Hepatocyte (in vitro differentiated cells): ENCODE measurements at regions not wholly inside any gene's neighbourhood (a gene's known extent, or its start where the extent isn't known, plus 50 kb on each side); places are given as distances from the start of the nearest gene placed in this dataset.
"Not testable (repeated sequence)": the region's sequence is repeated elsewhere in the genome, so short reads cannot be mapped to it uniquely, and the experiment has no call there.

Experiments
- DNase-seq: peaks from one replicate; pipeline ENCODE4 v3.0.0-alpha.2; 2016; ENCODE audit warnings: low spot score
- H2AFZ ChIP-seq: fragments of 200-600 bp; sonication (generic); 2 replicates; pipeline ENCODE4 v1.6.0; 2016; ENCODE audit warnings: antibody characterized with exemption, mild to moderate bottlenecking
- H3K27ac ChIP-seq: fragments of 200-600 bp; sonication (generic); 2 replicates; pipeline ENCODE4 v1.5.1; 2016; ENCODE audit warnings: mild to moderate bottlenecking
- H3K27me3 ChIP-seq: fragments of 200-600 bp; sonication (generic); 2 replicates; pipeline ENCODE4 v1.6.1; 2016
- H3K36me3 ChIP-seq: fragments of 200-600 bp; sonication (generic); replicated peaks from 2 replicates; pipeline ENCODE4 v1.5.1; 2016; ENCODE audit warnings: low read depth; ENCODE audit not compliant: insufficient read depth
- H3K4me1 ChIP-seq: fragments of 200-600 bp; sonication (generic); 2 replicates; pipeline ENCODE4 v1.5.1; 2016; ENCODE audit warnings: mild to moderate bottlenecking, moderate library complexity; ENCODE audit not compliant: insufficient read depth
- H3K4me2 ChIP-seq: fragments of 200-600 bp; sonication (generic); 2 replicates; pipeline ENCODE4 v1.6.0; 2016
- H3K4me3 ChIP-seq: fragments of 200-600 bp; sonication (generic); 2 replicates; pipeline ENCODE4 v1.5.1; 2016; ENCODE audit warnings: mild to moderate bottlenecking
- H3K79me2 ChIP-seq: fragments of 200-600 bp; sonication (generic); 2 replicates; pipeline ENCODE4 v1.6.0; 2017; ENCODE audit warnings: mild to moderate bottlenecking
- H3K9me2 ChIP-seq: fragments of 200-600 bp; sonication (generic); replicated peaks from 2 replicates; pipeline ENCODE4 v1.6.0; 2017; ENCODE audit warnings: mild to moderate bottlenecking; ENCODE audit not compliant: insufficient read depth
- H3K9me3 ChIP-seq: fragments of 200-600 bp; sonication (generic); 2 replicates; pipeline ENCODE4 v1.5.1; 2016; ENCODE audit warnings: low read depth, mild to moderate bottlenecking
- H4K20me1 ChIP-seq: fragments of 200-600 bp; sonication (generic); 2 replicates; pipeline ENCODE4 v1.6.0; 2016; ENCODE audit warnings: mild to moderate bottlenecking; ENCODE audit not compliant: insufficient read depth, poor library complexity, severe bottlenecking
- EZH2 ChIP-seq: fragments of 200-600 bp; sonication (generic); IDR thresholded peaks from 2 replicates; pipeline ENCODE4 v1.6.1; 2016; ENCODE audit warnings: antibody characterized with exemption, mild to moderate bottlenecking, borderline replicate concordance
- EZH2phosphoT487 ChIP-seq: fragments of 200-600 bp; sonication (generic); IDR thresholded peaks from one replicate; pipeline ENCODE4 v1.6.1; 2018; ENCODE audit warnings: antibody characterized with exemption, mild to moderate bottlenecking, low read depth, moderate library complexity; ENCODE audit not compliant: unreplicated experiment, severe bottlenecking
- WGBS: methylation state at CpG from one replicate; pipeline ENCODE4 v1.1.6; 2016; ENCODE audit warnings: low lambda C conversion rate; ENCODE audit errors: missing lambda C conversion rate; 5-methylcytosine and 5-hydroxymethylcytosine counted together
- TF ChIP-seq, protein P1 (sequence below): fragments of 200-600 bp; sonication (generic); IDR thresholded peaks from 2 replicates; pipeline ENCODE4 v1.5.1; 2016; ENCODE audit warnings: antibody characterized with exemption, mild to moderate bottlenecking; ENCODE audit not compliant: poor library complexity

DNA sequence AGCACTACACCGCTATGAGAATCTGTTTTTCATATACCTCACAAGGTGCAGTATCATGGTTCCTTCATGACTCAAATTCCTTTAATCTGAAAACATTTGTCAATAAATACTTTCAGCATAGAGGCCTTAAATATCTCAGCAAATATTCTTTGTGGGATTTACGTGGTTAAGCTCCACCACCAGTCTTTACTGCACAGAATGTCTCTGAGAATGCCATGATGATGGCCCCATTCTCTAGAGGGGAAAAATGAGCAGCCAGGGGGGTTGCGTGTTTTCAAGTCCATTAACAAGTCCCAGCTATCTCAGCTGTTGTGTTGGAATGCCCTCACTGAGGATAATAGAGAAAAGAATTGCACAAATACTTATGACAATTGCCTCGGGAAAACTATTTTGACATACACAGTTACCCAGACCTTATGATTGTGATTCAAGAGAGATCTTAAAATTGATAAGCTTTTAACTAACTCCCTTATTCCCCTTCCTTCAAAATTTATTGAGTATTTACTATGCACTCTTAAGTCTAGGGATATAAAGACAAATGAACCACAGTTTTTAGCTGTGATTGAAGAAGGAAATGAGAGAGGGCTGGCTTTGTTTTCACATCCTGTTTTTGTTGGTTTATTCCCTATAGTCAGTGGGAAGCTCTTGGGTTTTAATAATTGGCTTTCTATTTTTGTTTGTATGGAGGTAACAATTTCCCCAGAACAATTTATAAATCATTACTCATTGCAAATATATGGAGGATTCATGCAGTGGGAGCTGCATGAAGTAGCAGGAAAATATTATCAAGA, 176.5 kb upstream of the VWC2 start:
- Histone ChIP-seq H4K20me1 (no peaks in the 10 kb centered on the region), H3K36me3 (no peaks in the 10 kb centered on the region), H3K4me1 (no peaks in the 10 kb centered on the region), H3K79me2 (no peaks in the 10 kb centered on the region), H3K9me2 (no peaks in the 10 kb centered on the region), H3K4me2 (no peak overlapping the region), H3K4me3 (no peak overlapping the region), H2AFZ (no peak overlapping the region), H3K27ac (no peak overlapping the region), H3K27me3 (no peaks in the 10 kb centered on the region), H3K9me3 (no peaks in the 10 kb centered on the region)
- DNase-seq: no peak
- TF ChIP-seq EZH2: no peak
- TF ChIP-seq, protein P1, sequence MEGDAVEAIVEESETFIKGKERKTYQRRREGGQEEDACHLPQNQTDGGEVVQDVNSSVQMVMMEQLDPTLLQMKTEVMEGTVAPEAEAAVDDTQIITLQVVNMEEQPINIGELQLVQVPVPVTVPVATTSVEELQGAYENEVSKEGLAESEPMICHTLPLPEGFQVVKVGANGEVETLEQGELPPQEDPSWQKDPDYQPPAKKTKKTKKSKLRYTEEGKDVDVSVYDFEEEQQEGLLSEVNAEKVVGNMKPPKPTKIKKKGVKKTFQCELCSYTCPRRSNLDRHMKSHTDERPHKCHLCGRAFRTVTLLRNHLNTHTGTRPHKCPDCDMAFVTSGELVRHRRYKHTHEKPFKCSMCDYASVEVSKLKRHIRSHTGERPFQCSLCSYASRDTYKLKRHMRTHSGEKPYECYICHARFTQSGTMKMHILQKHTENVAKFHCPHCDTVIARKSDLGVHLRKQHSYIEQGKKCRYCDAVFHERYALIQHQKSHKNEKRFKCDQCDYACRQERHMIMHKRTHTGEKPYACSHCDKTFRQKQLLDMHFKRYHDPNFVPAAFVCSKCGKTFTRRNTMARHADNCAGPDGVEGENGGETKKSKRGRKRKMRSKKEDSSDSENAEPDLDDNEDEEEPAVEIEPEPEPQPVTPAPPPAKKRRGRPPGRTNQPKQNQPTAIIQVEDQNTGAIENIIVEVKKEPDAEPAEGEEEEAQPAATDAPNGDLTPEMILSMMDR: no peak
- no peak for TF ChIP-seq EZH2phosphoT487
- WGBS: 79% methylated on average over 4 of the region's 4 CpGs

DNA sequence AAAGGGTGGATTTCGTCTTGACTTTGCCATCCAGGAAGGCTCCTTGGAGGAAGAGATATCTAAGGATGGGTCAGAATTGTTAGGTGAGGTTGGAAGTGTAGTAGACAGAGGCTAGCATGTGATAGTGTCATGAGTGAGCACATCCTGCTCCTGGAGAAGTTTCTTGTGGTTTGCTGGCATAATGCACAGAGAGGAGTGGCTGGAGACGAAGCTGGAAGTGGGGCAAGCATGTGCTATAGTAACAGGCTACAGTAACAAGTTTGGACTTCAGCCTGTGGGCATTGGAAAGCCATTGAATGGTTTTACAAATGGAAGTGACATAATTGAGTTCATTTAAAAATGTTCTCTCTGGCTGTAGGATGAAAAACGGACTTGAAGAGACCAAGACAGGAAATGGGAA, 175.6 kb upstream of the VWC2 start:
- H3K4me2 ChIP-seq: no peak overlapping the region
- no peak overlapping the region for H3K27ac ChIP-seq
- no peaks in the 10 kb centered on the region for H3K36me3 ChIP-seq
- H3K79me2 ChIP-seq: no peaks in the 10 kb centered on the region
- H2AFZ ChIP-seq: no peak overlapping the region
- no peaks in the 10 kb centered on the region for H3K4me1 ChIP-seq
- H3K9me3 ChIP-seq: no peaks in the 10 kb centered on the region
- H3K4me3 ChIP-seq: no peak overlapping the region
- H3K27me3 ChIP-seq: no peaks in the 10 kb centered on the region
- 78% methylated on average over 3 of the region's 3 CpGs for WGBS
- DNase-seq: no peak
- no peaks in the 10 kb centered on the region for H3K9me2 ChIP-seq
- H4K20me1 ChIP-seq: no peaks in the 10 kb centered on the region
- TF ChIP-seq, protein P1: no peak
- no peak for TF ChIP-seq EZH2
- TF ChIP-seq EZH2phosphoT487: no peak

DNA sequence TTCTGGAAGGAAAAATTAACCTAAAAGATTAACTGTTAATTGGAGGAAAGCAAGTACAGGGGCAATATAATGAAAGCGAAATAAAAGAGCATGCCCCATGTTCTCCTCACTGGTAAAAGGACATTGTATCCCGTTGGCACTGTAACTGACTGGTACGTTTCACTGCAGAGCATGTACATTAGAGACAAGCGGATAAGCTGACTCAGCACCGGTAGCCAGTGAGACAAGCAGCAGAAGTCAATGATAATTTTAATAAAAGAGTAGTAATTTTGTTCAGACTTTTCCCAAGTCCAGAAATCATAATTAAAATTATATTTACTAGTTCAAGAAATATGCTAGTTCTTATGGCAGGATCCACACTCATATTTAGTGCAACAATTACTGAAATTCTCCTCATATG, 161.5 kb upstream of the VWC2 start:
- no peak overlapping the region for H3K4me2 ChIP-seq
- H2AFZ ChIP-seq: no peak overlapping the region
- no peak for TF ChIP-seq EZH2phosphoT487
- no peak for TF ChIP-seq EZH2
- TF ChIP-seq, protein P1: no peak
- no peak overlapping the region for H3K4me3 ChIP-seq
- WGBS: 94% methylated on average over 5 of the region's 5 CpGs
- no peaks in the 10 kb centered on the region for H3K4me1 ChIP-seq
- no peaks in the 10 kb centered on the region for H4K20me1 ChIP-seq
- no peak for DNase-seq
- H3K9me3 ChIP-seq: no peaks in the 10 kb centered on the region
- no peaks in the 10 kb centered on the region for H3K79me2 ChIP-seq
- H3K27ac ChIP-seq: no peak overlapping the region
- H3K36me3 ChIP-seq: no peaks in the 10 kb centered on the region
- H3K9me2 ChIP-seq: no peaks in the 10 kb centered on the region
- no peaks in the 10 kb centered on the region for H3K27me3 ChIP-seq

DNA sequence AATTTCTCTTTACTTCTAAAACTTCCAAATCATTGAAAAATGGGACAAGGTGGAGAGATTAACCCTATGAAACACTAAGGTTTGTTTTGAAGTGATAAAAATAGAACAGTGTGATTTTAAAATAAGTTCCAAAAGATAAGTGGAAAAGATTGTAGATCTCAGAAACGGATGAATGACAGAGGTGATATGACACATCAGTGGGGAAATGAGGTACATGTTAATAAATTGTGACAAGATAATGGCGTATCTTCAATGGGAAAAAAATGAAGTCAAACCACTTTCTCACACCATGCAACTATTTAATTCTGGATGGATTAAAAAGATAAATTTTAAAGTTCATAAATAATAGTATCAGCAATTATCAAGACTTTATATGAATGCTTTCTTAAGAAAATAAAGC, 159.7 kb upstream of the VWC2 start:
- DNase-seq: no peak
- no peaks in the 10 kb centered on the region for H3K79me2 ChIP-seq
- no peaks in the 10 kb centered on the region for H3K9me3 ChIP-seq
- H4K20me1 ChIP-seq: no peaks in the 10 kb centered on the region
- no peak overlapping the region for H2AFZ ChIP-seq
- H3K4me2 ChIP-seq: no peak overlapping the region
- H3K4me1 ChIP-seq: no peaks in the 10 kb centered on the region
- no peak overlapping the region for H3K27ac ChIP-seq
- 87% methylated on average over 2 of the region's 2 CpGs for WGBS
- no peaks in the 10 kb centered on the region for H3K9me2 ChIP-seq
- no peak for TF ChIP-seq EZH2
- TF ChIP-seq, protein P1: no peak
- no peak for TF ChIP-seq EZH2phosphoT487
- no peaks in the 10 kb centered on the region for H3K36me3 ChIP-seq
- H3K27me3 ChIP-seq: no peaks in the 10 kb centered on the region
- no peak overlapping the region for H3K4me3 ChIP-seq

DNA sequence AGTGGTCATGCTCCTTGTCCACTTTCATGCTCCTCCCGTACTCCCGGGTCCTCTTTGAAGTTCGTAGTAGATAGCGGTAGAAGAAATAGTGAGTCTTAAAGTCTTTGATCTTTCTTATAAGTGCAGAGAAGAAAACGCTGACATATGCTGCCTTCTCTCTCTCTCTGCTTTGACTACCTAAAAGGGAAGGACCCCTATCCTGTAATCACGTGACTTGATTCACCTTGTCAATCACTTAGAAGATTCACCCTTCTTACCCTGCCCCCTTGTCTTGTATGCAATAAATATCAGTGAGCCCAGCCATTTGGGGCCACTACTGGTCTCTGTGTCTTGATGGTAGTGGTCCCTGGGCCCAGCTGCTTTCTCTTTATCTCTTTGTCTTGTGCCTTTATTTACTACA, 158.5 kb upstream of the VWC2 start:
- not testable (repeated sequence) for H3K79me2 ChIP-seq, H3K36me3 ChIP-seq, H3K9me2 ChIP-seq, H2AFZ ChIP-seq, DNase-seq, H3K4me3 ChIP-seq, H3K27me3 ChIP-seq, H3K9me3 ChIP-seq, H4K20me1 ChIP-seq, H3K4me2 ChIP-seq, H3K27ac ChIP-seq, H3K4me1 ChIP-seq
- 90% methylated on average over 6 of the region's 6 CpGs for WGBS
